ENCODE measurements at regions not wholly inside any gene's neighbourhood (a gene's known extent, or its start where the extent isn't known, plus 50 kb on each side); places are given as distances from the start of the nearest gene placed in this dataset.
"Not testable (repeated sequence)": the region's sequence is repeated elsewhere in the genome, so short reads cannot be mapped to it uniquely, and the experiment has no call there.

DNA sequence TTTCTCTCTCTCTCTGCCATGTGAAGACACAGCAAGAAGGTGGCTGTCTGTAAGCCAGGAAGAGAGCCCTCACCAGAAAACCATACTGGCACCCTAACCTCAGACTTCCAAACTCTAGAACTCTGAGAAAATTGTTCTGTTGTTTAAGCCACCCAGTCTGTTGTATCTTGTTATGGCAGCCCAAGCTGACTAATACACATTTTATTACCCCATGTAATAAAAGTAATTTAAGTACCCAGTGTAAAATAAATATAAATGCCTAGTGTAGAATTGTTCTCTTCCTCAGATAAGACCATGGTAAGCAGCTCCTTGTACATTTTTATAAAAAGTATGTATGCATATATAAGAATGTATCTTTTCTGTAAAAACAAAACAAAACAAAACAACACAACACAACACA lies 119.7 kb downstream of the DTL start:
- no peak for DNase-seq

DNA sequence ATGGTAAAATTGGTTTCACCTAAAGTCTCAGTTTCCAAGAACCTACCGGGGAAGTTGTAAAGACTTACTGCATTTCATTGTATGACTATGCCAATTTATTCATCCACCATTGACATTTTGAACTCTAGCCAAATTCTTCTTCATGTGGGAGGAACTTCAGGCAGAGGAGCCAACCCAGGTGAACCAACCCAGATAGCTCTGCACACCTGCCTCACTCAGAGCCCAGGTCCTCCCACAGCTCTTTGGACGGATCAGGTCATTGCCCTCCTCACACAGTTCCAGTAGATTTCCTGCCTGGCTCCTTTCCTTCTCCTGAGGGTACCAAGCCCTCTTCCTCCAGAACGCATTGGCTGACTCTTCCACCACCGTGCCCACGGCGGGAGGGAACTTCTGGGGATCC lies 121.7 kb downstream of the DTL start:
- DNase-seq, result no peak

DNA sequence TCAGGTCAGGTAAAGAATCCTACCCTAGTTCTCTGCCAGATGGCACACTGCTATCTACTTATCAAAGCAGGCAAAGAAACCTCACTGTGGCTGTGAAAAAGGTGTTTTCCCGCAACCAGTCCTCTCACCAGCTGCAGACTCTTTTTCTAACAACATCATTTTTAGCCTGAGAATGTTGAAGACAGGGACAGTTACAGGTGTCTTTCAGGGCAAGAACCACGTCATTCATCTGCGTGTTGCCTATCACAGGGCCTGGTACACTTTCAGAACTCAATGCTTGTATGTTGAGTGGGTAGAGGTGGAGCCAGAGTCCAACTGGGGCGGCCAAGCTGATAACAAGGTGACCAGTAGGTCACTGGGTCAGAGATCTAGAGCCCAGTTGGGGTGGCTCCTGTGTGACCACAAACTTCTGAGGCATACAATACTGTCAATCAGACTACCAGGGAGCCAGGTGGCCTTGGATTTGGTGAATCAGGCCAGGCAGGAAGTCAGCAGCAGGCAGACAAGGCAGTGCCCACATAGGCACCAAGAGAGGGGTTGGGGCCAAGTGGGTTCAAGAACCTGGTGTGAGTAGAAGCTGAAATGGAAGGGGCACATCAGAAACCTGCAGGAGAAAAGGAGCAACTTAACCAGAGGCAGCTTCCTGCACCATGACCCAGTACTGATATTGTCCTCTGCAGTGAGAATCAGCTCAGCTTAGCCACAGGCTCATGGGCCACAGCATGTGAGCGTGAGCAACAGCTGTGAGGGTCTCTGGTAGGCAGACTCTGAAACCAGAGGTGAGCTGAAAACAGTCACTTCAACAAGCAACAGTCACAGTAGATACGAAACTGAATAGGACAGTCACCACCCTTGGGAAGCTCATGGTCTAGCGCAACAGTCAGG lies 123.6 kb downstream of the DTL start:
- DNase-seq, result peak; percentile 27 to 38

DNA sequence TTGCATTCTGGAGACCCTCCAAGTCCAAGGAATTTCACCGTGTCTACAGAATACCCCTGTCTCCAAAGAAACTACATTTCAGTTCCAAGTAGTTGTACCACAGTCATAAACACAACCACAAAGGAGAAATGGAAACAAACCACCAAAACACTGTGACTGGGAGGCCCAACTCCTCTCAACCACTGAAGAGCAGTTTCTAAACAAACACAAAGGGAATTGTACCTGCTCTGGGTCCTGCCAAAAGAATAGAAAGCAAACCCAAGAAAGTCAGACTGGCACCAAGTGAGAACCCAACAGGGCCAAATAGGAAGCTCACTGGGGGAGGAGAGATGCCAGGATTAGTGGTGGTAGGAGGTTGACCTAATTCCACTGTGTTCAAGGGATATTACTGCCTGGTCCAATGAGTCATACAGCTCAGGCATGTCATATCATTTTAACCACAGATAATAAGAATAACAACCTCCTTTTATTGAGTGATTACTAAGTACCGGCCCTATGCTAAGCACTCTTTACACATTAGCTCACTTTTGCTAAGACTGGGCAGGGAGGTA lies 123.9 kb upstream of the PPP2R5A start:
- DNase-seq, result no peak

DNA sequence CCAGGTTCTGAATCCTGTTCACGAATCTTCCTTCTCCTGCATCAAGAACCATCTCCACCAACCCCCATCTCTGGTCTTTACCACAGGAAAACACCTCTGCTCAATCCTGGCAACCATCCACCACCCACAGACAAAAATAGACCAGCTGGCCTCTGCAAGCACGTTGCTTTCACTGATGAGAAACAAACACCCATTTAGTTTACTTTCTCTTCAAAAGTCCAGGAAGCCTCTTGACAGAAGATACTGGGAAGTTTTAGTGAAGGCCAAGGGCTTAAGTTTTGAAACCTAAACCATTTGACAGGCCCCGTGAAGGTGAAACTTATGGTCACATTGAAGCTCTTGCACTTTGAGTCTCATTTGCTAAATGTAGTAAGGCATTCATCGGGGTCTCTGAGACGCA lies 122.6 kb upstream of the PPP2R5A start:
- DNase-seq, result peak in 1 of 2 donors; percentile 15

DNA sequence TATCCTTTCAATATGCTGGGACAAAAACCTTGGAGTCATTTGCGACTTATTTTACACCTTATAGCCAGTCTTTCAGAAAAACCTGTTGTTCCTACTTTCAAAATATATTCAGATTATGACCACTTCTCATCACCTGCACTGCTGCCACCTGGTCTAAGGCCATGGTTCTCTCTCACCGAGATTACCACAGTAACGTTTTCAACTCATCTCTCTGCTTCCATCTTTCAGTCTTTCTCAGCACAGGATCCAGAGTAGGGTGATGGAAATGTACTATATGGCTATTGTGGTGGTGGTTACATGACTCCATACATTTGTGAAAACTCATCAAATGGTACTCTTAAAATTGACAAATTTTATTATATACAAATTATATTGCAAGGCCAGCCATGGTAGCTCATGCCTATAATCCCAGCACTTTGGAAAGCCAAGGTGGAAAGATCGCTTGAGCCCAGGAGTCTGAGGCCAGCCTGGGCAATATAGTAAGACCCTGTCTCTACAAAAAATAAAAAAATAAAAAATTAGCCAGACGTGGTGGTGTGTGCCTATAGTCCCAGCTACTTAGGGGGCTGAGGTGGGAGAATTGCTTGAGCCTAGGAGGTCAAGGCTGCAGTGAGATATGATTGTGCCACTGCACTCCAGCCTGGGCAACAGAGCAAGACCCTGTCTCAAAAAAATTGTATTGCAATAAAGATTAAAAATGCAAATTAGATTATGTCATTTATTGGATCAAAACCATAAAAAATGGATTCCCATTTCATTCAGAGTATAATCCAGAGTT lies 120.9 kb upstream of the PPP2R5A start:
- DNase-seq, result no peak

DNA sequence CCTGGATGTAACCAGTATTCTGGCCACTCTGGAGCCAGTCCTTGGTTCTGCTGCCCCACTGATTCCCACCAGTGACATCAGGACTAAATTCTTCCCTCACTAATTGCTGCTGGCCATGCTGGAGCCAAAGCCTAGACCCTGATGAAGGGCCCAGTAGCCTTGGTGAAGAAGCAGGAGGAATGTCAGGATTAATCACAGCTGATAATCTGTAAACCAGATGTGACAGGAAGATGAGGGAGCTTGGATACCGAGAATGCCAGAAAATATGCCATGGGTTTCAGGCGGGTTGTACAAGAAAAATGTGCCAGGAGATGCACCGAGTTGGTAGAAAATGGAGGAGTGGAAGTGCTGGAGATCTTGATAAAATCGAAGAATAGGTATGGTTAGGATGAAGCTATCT lies 119.0 kb upstream of the PPP2R5A start:
- DNase-seq, result no peak

DNA sequence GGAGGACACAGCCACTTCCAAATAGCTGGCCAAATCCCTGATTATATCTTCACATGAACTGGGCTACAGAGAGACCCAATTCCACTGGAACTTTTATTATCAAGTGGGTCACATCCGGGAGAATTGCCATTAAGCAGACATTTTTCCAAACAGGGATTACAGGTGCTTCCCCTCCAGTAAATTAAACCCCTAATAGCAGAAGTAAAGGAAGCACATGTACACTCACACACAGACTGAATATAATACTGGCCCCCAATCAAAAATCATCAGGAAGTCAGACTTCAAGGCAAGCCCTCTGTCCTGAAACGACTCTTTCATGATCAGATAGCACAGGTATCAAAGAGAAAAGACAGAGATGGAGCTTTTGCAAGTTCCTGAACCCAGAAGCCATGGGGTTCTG lies 118.6 kb upstream of the PPP2R5A start:
- DNase-seq, result no peak

DNA sequence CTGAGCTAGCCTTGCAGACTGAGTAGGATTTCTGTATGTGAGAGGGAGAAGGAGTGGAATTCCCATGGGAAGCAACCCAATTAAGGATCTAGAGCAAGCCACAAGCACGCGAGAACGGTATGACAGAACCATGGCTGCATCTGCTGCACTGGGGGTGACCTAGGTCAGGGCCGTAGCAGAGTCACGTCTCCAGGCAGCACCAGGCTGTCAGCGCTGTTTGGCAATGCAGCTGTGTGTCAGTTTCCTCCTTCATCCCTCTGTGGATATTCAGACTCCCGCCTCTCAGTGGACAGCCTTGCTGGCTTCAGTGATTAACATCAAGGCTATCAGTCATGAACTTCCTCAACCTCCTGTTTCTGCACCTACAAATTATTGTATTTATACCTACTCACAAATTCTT lies 118.1 kb upstream of the PPP2R5A start:
- DNase-seq, result peak in 1 of 2 donors; percentile 19

DNA sequence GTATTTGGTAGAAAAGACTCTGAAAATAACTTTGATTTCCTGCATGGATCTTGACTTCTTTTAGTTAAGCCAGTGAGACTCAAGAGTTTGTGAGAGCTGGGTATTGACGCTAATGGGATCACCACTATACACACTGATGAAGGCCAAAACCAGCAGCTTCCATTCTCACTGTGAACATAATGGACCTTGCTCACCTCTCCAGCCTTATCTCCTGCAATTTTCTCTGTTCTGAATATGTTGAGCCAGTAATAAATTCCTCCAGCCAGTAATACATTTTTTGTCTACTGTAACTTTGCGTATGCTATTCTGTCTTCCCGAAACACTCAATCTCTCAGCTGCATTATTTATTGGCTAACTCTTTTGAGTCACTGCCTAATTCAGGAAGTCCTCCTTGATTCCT lies 111.6 kb upstream of the PPP2R5A start:
- no peak for DNase-seq

DNA sequence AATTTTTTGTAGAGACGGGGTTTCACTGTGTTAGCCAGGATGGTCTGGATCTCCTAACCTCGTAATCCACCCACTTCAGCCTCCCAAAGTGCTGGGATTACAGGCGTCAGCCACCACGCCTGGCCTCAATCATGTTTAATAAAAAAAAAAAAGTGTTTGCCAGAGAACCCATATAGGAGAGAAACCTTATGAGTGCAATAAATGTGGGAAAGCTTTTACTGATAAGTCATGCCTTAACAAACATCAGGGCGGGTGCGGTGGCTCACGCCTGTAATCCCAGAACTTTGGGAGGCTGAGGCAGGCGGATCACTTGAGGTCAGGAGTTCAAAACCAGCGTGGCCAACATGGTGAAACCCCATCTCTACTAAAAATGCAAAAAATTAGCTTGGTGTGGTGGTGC lies 110.9 kb upstream of the PPP2R5A start:
- not testable (repeated sequence) for DNase-seq

DNA sequence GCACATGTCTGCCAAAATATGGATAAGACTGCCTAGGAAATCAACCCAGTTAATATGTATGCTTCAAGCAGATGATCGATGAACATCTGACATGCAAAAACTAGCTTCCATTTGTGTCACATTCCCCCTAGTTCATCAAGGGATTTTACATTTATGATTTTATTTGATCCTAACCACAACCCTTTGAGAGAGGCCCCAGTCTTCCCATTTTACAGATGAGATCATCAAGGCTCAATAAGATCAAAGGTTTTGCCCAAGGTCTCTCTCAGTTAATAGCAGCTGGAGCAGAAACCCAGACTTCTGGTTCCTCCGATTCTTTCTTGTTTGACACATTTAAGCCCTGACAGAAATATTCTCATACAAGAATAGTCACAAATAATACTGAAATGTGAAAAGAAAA lies 107.7 kb upstream of the PPP2R5A start:
- DNase-seq, result no peak

DNA sequence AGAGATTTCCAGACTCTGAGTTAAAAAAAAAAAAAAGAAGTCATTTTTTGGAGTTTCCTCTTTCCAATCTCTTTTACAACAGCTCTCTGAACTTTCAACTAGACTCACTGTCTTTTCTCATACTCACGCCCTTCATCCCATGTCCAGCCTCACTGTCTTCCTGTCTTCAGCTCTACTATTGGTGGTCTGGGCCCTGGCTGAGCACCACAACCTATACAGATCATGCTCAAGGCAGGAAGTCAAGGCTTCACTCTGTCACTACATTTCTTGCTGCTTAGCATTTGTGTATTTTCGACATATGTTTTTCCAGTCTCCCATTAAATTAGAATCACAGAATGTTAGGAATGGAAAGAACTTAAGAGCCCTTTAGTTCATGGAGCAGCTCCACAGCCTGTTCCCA lies 106.4 kb upstream of the PPP2R5A start:
- DNase-seq, result no peak

DNA sequence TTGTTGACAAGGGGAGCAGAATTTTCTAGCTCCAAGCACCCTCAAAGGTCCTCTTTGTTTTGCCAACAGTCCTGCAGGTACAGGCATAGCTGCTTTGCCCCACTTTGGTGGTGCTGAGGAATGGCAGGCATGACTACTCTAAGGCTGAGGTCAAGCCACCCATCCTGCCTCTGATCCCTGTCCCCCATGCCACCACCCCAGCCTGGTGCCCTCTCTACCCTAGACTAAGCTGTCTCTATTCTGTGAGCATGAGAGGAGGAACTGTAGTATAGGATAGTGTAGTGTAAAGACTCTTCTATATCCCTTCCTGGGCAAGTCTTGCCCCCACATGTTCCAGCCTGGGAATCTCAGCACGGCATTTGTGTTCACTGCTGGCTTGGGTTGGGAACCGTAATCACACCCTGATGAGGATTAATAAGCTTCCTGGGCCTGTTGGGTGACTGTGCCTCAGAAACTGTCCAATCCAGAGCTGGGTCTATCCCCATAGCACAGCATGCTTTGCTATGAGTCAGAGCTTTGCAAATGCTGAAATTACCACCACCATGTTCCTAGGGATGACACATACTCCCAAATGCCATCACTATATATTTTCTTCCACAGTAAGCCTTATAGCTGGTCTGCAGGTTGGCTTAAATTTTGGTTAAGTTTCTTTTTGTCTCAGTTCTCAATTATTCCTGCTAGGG lies 105.7 kb upstream of the PPP2R5A start:
- DNase-seq, result no peak

DNA sequence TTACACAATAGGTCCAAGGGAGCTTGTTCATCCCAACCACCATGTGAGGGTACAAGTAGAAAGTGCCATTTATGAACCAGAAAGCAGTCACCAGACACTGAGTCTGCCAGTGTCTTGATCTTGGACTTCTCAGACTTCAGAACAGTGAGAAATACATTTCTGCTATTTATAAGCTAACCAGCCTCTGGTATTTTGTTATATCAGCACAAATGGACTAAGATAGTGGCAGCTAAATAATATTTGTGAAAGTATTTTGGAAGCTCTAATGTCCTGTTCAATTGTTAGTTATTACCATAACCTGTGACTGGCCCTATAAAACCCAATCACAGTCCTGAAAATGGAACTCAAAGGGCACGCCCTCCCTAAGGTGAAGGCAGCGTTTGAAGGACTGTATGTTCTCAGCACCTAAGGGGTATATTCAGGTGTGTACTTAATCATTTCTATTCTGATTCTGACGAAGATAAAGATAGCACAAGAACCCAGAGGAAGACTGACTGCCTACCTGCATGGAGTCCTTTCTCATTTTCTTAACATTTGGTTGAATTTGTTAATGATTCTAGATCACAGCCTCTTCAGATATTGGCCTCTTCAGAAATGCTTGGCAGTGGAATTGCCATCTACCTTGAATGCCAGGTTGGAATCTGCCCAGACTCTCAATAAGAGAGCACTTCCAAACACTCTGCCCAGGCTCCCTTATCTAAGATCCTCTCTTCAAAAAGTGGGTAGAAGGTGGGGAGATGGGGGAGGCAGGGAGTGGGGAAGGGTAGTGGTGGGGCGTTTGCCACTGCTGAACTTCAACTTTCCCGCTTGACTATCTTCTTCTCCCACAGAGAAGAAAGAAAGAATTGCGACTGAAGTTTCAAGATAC lies 104.0 kb upstream of the PPP2R5A start:
- no peak for DNase-seq

DNA sequence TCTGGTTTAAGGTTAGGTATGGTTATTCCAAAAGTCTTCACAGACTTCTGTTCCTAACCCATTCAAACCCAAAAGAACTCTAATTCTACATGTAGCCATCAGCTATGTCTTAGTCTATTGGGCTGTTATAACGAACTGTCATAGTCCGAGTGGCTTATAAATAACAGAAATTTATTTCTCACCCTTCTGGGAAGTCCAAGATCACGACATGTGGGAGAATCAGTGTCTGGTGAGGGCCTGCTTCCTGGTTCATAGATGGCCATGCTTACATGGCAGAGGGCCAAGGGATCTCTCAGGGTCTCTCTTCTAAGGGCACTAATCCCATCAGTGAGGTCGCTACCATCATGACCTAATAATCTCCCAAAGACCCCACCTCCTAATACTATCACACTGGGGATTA lies 103.0 kb upstream of the PPP2R5A start:
- DNase-seq, result no peak

DNA sequence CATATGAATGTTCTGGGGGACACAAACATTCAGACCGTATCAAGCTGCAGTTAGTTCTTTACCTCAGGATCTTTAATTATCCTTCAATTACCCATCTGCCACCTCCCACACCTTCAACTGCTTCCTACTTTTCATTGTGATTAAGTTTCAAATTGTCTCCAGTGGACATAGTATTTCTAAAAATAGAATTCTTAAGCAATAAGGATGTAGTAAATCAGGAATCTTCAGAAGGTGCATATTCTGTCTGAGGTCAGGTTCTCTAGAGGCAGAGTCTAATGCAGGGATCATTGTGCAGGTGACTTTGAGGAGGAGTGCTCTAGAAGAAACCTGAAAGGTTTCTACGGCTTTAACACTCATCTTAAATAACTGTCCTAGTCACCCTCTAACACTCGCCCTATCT lies 102.6 kb upstream of the PPP2R5A start:
- DNase-seq, result no peak

DNA sequence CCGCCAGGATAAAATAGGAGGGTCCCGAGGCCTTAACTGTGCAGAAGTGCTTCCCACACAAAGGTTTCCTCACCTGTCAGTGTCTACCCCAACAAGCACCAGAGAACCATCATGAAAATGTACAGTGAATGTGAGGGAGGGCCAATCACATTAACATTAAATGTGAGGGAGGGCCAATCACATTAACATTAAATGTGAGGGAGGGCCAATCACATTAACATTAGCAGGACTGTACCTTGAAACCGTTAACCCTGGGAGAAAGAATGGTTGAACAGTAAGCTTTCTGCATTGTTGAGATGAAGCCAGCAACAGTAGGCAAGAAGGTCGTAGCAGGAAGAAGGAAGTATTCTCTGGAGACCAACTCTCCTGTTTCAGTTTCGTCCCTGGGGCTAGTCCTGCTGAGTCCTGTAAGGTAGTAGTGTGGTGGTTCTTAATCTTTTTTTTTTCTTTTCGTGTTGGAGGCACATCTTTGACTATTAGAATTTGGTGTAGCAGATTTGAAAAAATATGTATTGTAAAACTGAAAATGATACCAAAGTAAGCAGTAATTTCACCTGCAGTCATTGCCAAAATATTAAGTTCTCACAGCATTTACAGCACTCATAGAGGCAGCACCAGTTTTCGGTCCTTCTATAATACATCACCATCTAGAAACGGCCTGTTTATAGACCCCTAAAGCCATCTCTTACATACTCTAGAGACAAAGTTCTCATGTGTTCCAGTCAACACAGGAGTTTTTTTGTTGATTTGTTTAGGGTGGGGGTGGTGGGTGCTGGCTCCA lies 98.6 kb upstream of the PPP2R5A start:
- peak; percentile 23 to 34 for DNase-seq

DNA sequence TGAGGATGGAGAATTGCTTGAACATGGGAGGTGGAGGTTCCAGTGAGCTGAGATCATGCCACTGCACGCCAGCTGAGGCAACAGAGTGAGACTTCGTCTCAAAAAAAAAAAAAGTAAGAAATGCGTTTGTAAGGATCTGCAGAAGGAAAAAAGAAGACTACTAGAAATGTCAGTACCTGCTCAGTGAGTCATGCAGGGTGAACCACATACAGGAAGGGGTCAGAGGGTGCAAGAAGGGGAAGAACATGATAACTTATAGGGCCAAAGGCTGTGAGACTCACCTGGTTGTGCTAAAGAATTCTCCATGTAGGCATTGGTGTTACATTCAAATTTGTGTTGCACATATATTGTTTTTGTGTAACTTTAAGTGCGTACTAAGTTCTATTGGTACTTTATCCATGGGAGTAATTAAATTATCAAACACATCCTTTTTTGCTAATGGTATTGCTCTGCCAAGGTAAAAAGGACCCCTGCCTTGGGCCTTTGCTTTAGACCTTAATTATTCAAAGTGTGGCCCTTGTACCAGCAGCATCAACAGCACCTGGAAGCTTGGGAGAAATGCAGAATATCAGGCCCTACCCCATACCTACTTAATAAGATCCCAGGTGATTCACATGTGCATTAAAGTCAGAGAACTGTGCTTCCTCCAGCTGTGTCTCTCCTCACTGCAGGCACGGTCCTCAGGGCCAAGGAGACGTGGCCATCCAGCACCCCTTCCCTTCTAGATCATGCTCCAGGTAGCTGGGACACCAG lies 96.4 kb upstream of the PPP2R5A start:
- DNase-seq, result peak in 1 of 2 donors; percentile 26

DNA sequence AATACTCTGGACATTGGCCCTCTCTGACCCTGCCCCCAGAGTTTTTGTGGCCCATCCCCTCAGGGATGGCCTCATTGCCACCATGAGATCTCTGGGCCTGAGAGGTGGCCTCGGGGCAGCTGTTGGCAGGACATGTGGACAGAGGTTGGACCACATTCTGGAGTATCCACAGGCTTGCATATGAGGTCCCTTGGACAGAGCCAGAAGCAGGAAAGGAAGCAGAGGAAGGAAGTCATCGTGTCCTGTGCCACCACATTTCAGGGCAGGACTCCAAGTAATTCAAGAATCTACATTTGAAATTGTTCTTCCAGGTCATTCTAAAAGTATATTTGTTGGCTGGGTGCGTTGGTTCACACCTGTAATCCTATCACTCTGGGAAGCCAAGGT lies 95.9 kb upstream of the PPP2R5A start:
- no peak for DNase-seq

DNA sequence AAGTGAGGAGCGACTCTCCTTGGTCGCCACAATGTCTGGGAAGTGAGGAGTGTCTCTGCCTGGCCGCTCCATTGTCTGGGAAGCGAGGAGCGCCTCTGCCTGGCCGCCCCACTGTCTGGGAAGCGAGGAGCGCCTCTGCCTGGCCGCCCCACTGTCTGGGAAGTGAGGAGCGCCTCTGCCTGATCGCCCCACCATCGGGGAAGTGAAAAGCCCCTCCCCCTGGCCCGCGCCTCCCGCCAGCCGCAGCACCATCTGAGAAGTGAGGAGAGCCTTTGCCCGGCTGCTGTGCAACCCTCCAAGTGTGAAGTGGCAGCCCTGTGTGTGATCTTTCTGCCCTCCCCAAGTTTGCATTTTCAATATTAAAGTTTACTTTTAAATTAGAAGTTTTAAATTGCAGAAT lies 95.0 kb upstream of the PPP2R5A start:
- no peak for DNase-seq

All from CD4-positive, alpha-beta T cell treated with Interleukin-4 for 1 hour (primary cell).